SK-N-SH treated with all-trans-retinoic acid at 6 μM for 48 hours (cell line): ENCODE measurements at regions not wholly inside any gene's neighbourhood (a gene's known extent, or its start where the extent isn't known, plus 50 kb on each side); places are given as distances from the start of the nearest gene placed in this dataset.

Experiments
- ATAC-seq: fragments of 200-7000 bp; cut with Tn5 transposase; 3 replicates; pipeline ENCODE4 v1.9.1; 2020; ENCODE audit warnings: mild to moderate bottlenecking, moderate library complexity
- ARNTL ChIP-seq: fragments of 450-650 bp; formaldehyde crosslinking; IDR thresholded peaks from 2 replicates; pipeline ENCODE4 v1.5.0; 2020; ENCODE audit warnings: low read depth, mild to moderate bottlenecking, moderate library complexity, borderline replicate concordance
- CSDC2 ChIP-seq: fragments of 250-450 bp; sonication (Bioruptor Pico); IDR thresholded peaks from 2 replicates; pipeline ENCODE4 v1.5.0; 2020; ENCODE audit warnings: mild to moderate bottlenecking, moderate library complexity
- ESRRG ChIP-seq: fragments of 250-450 bp; sonication (Bioruptor Pico); IDR thresholded peaks from 2 replicates; pipeline ENCODE4 v1.6.1; 2021; ENCODE audit warnings: mild to moderate bottlenecking
- GLIS3 ChIP-seq: fragments of 250-450 bp; sonication (Bioruptor Pico); IDR thresholded peaks from 2 replicates; pipeline ENCODE4 v1.5.0; 2020; ENCODE audit warnings: mild to moderate bottlenecking, moderate library complexity
- ISL1 ChIP-seq: fragments of 250-450 bp; sonication (Bioruptor Pico); IDR thresholded peaks from 2 replicates; pipeline ENCODE4 v2.1.2; 2022; ENCODE audit warnings: mild to moderate bottlenecking, moderate library complexity
- OSR1 ChIP-seq: fragments of 250-450 bp; sonication (Bioruptor Pico); IDR thresholded peaks from 2 replicates; pipeline ENCODE4 v1.8.0; 2022; ENCODE audit warnings: moderate library complexity, mild to moderate bottlenecking, inconsistent platforms
- PPARA ChIP-seq: fragments of 250-450 bp; sonication (Bioruptor Pico); IDR thresholded peaks from 2 replicates; pipeline ENCODE4 v1.5.0; 2020; ENCODE audit warnings: mild to moderate bottlenecking, borderline replicate concordance
- RARB ChIP-seq: fragments of 250-450 bp; sonication (Bioruptor Pico); IDR thresholded peaks from 2 replicates; pipeline ENCODE4 v1.8.0; 2021; ENCODE audit warnings: mild to moderate bottlenecking, moderate library complexity
- SNAI2 ChIP-seq: fragments of 250-450 bp; sonication (Bioruptor Pico); IDR thresholded peaks from 2 replicates; pipeline ENCODE4 v1.5.0; 2020; ENCODE audit warnings: mild to moderate bottlenecking, moderate library complexity
- ZC3H10 ChIP-seq: fragments of 250-450 bp; sonication (Bioruptor Pico); IDR thresholded peaks from 2 replicates; pipeline ENCODE4 v1.5.1; 2021; ENCODE audit warnings: mild to moderate bottlenecking, moderate library complexity
- ZFP30 ChIP-seq: fragments of 450-650 bp; formaldehyde crosslinking; IDR thresholded peaks from 2 replicates; pipeline ENCODE4 v1.5.0; 2022; ENCODE audit warnings: mild to moderate bottlenecking, moderate library complexity
- ZNF565 ChIP-seq: fragments of 450-650 bp; formaldehyde crosslinking; conservative IDR thresholded peaks from 2 replicates; pipeline ENCODE4 v1.5.0; 2020; ENCODE audit warnings: low read depth, mild to moderate bottlenecking, moderate library complexity
- ZNF70 ChIP-seq: fragments of 450-650 bp; formaldehyde crosslinking; IDR thresholded peaks from 2 replicates; pipeline ENCODE4 v1.5.0; 2020; ENCODE audit warnings: mild to moderate bottlenecking, moderate library complexity
- ZNF8 ChIP-seq: fragments of 450-650 bp; formaldehyde crosslinking; IDR thresholded peaks from 2 replicates; pipeline ENCODE4 v1.5.0; 2020; ENCODE audit warnings: mild to moderate bottlenecking, moderate library complexity
- TF ChIP-seq, protein P1 (sequence below): fragments of 250-450 bp; sonication (Bioruptor Pico); IDR thresholded peaks from 2 replicates; pipeline ENCODE4 v1.8.0; 2020; ENCODE audit warnings: mild to moderate bottlenecking, moderate library complexity, borderline replicate concordance
- TF ChIP-seq, protein P2 (sequence below): fragments of 250-450 bp; sonication (Bioruptor Pico); IDR thresholded peaks from 2 replicates; pipeline ENCODE4 v1.5.1; 2020; ENCODE audit warnings: low read depth, mild to moderate bottlenecking, moderate library complexity
- TF ChIP-seq, protein P3 (sequence below): fragments of 250-450 bp; sonication (Bioruptor Pico); IDR thresholded peaks from 2 replicates; pipeline ENCODE4 v1.8.0; 2021; ENCODE audit warnings: low read depth, mild to moderate bottlenecking, moderate library complexity, borderline replicate concordance
- TF ChIP-seq, protein P4 (sequence below): fragments of 250-450 bp; sonication (Bioruptor Pico); IDR thresholded peaks from 2 replicates; pipeline ENCODE4 v1.5.0; 2020; ENCODE audit warnings: mild to moderate bottlenecking, moderate library complexity

DNA sequence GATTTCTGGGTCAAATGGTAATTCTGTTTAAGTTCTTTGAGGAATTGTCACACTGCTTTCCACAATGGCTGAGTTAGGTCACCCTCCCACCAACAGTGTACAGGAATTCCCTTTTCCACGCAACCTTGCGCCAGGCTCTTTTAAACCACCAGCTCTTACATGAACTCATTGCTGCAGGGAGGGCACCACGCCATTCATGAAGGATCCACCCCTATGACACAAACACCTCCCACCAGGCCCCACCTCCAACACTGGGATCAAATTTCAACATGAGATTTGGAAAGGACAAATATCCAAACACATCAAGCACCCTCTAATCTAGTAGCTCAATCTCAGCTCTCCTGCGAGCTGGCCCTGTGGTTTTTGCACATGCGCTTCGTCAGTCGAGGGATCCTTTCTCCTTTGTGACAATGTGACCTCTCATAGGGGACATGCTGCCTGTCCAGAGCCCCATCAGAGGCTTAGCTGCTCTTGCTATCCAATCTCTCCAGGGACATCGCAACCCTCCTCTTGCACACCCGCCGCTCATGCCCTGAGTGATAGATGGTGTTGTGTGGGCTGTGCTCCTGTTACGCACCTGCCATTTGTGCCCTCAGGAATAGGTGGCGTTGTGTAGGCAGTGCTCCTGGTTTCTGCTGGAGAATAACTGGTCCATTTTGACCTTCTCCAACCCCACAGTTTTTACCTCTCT, 328.0 kb downstream of the UQCRFS1 start:
- no peak for TF ChIP-seq ARNTL (CRISPR knock-in tag)
- TF ChIP-seq ZNF8 = no peak
- no peak for TF ChIP-seq RARB (CRISPR knock-in tag)
- no peak for ATAC-seq

DNA sequence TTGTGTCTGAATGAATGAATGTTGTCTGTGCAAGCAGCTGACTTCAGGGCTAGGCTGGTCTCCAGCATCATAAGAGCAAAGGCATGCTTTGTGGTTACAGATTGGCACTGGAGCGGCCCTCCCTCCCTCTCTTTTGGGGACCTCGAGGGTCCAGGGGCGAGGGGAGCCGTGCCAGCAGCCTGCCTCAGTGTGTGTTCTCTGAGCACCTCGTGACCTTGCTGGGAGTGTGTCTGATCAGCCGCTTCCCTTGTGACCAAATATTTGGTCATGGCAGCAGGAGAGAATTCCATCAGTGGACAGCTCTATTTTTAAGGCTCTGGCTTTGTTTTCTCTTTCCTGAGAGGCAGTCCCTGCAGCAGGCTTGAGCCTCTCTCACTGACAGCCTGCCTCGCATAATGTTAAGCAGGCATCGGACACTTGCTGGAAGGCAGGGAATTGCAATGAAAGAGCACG, 329.7 kb downstream of the UQCRFS1 start:
- ATAC-seq = no peak
- TF ChIP-seq ESRRG (CRISPR knock-in tag) = no peak
- TF ChIP-seq, protein P1, sequence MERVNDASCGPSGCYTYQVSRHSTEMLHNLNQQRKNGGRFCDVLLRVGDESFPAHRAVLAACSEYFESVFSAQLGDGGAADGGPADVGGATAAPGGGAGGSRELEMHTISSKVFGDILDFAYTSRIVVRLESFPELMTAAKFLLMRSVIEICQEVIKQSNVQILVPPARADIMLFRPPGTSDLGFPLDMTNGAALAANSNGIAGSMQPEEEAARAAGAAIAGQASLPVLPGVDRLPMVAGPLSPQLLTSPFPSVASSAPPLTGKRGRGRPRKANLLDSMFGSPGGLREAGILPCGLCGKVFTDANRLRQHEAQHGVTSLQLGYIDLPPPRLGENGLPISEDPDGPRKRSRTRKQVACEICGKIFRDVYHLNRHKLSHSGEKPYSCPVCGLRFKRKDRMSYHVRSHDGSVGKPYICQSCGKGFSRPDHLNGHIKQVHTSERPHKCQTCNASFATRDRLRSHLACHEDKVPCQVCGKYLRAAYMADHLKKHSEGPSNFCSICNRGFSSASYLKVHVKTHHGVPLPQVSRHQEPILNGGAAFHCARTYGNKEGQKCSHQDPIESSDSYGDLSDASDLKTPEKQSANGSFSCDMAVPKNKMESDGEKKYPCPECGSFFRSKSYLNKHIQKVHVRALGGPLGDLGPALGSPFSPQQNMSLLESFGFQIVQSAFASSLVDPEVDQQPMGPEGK (CRISPR knock-in tag) = no peak
- TF ChIP-seq ZNF70 = no peak
- no peak for TF ChIP-seq SNAI2 (CRISPR knock-in tag)
- no peak for TF ChIP-seq ZC3H10 (CRISPR knock-in tag)
- TF ChIP-seq ZNF565 (CRISPR knock-in tag) = no peak
- TF ChIP-seq GLIS3 (CRISPR knock-in tag) = no peak

DNA sequence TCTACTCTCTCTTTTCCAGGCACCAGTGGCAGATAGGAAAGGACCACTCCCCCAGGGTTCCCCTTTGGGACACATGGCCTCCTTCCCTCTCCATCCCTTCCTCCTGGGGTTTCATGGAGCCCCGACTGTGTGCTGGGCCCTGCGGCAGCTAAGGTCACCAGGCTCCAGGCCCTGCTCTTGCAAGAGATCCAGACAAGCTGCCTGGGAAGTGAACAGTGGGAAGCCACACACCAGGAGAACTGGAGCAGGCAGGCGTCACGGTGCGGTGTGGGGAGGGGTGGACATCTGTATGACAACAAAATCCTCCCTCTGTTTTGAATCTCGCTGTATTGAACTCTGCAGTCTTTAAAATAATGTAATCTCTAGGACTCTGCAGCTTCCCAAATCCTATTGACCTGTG, 330.1 kb downstream of the UQCRFS1 start:
- no peak for ATAC-seq

DNA sequence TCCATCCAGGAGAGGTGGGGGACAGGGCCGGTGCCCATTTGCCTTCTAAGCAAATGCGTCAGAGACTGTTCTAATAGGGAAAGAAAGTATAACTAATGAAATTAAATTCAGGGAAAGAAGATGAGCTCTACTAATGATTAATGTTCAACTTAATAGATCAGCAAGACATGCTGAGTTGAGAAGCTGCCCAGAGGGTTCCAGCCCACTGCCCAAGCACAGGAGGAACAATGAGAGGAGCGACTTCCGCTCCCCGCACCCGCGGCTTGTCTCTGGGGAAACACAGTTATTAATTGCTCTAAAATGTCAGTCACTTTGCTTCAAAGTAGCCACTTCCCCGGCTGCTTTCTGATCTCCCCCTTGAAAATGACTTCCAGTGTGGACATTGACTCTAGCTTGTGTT, 331.3 kb downstream of the UQCRFS1 start:
- TF ChIP-seq, protein P2, sequence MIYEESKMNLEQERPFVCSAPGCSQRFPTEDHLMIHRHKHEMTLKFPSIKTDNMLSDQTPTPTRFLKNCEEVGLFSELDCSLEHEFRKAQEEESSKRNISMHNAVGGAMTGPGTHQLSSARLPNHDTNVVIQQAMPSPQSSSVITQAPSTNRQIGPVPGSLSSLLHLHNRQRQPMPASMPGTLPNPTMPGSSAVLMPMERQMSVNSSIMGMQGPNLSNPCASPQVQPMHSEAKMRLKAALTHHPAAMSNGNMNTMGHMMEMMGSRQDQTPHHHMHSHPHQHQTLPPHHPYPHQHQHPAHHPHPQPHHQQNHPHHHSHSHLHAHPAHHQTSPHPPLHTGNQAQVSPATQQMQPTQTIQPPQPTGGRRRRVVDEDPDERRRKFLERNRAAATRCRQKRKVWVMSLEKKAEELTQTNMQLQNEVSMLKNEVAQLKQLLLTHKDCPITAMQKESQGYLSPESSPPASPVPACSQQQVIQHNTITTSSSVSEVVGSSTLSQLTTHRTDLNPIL (CRISPR knock-in tag) = no peak
- no peak for TF ChIP-seq ZFP30 (CRISPR knock-in tag)
- TF ChIP-seq, protein P3, sequence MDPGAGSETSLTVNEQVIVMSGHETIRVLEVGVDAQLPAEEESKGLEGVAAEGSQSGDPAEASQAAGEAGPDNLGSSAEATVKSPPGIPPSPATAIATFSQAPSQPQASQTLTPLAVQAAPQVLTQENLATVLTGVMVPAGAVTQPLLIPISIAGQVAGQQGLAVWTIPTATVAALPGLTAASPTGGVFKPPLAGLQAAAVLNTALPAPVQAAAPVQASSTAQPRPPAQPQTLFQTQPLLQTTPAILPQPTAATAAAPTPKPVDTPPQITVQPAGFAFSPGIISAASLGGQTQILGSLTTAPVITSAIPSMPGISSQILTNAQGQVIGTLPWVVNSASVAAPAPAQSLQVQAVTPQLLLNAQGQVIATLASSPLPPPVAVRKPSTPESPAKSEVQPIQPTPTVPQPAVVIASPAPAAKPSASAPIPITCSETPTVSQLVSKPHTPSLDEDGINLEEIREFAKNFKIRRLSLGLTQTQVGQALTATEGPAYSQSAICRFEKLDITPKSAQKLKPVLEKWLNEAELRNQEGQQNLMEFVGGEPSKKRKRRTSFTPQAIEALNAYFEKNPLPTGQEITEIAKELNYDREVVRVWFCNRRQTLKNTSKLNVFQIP (CRISPR knock-in tag) = no peak
- TF ChIP-seq, protein P4, sequence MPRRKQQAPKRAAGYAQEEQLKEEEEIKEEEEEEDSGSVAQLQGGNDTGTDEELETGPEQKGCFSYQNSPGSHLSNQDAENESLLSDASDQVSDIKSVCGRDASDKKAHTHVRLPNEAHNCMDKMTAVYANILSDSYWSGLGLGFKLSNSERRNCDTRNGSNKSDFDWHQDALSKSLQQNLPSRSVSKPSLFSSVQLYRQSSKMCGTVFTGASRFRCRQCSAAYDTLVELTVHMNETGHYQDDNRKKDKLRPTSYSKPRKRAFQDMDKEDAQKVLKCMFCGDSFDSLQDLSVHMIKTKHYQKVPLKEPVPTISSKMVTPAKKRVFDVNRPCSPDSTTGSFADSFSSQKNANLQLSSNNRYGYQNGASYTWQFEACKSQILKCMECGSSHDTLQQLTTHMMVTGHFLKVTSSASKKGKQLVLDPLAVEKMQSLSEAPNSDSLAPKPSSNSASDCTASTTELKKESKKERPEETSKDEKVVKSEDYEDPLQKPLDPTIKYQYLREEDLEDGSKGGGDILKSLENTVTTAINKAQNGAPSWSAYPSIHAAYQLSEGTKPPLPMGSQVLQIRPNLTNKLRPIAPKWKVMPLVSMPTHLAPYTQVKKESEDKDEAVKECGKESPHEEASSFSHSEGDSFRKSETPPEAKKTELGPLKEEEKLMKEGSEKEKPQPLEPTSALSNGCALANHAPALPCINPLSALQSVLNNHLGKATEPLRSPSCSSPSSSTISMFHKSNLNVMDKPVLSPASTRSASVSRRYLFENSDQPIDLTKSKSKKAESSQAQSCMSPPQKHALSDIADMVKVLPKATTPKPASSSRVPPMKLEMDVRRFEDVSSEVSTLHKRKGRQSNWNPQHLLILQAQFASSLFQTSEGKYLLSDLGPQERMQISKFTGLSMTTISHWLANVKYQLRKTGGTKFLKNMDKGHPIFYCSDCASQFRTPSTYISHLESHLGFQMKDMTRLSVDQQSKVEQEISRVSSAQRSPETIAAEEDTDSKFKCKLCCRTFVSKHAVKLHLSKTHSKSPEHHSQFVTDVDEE (CRISPR knock-in tag) = no peak
- no peak for TF ChIP-seq CSDC2
- TF ChIP-seq ZNF8 = no peak
- no peak for TF ChIP-seq ESRRG (CRISPR knock-in tag)
- TF ChIP-seq ZNF565 (CRISPR knock-in tag) = no peak
- no peak for TF ChIP-seq PPARA
- TF ChIP-seq ISL1 (CRISPR knock-in tag) = no peak
- TF ChIP-seq, protein P1 (CRISPR knock-in tag) = no peak
- ATAC-seq = no peak

More for the DNA sequence above, 330.1 kb downstream of the UQCRFS1 start:
- TF ChIP-seq PPARA (no peak), OSR1 (CRISPR knock-in tag) (no peak)
- TF ChIP-seq, protein P3 (CRISPR knock-in tag) = no peak
